ENCODE measurements at regions not wholly inside any gene's neighbourhood (a gene's known extent, or its start where the extent isn't known, plus 50 kb on each side); places are given as distances from the start of the nearest gene placed in this dataset.

DNA sequence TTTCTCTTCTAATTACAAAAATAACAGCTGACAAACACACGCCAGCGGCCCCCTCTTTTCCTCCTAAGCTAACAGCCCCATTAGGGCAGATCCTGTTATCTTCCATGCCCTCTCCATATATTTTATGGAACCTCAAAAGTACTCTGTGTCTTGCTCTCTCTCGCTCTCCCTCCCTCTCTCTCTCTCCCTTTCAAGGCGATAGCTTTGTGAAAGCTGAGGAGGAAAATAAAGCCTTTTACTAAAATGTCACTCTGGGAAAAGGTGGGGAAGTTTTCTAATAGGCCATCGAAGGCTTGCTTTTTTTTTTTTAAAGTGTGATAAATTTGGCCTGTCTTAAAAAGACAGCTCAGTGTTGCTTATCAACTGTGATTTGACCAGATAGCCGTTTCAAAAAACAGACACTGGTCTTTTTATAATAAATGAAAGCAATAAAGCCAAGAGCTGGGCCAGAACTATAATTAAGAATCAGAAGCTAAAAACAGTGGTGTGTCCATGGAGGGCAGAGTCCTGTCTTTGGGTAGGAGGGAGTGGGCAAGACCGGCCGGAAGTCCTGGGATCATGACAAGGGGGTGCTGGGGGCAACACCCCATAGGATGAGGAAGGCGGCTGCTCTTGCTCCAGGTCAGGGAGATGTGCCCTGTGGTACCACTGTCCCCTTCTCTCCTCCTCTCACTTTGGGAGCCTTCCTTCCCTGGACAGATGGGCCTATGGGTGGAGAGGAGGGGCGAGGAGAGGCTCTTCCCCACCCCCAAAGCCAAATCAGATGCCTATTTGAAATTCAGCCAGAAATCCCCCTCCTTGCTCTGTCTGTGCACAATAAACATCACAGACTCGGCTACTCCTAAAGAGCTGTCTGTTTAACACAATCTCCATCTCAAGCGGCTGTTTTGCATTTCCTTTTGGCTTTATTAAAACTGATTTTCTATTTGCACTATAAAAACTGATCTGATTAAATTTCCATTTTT is 267.2 kb downstream of the BUD13 start:
- in situ Hi-C loops (cut with HindIII; ENCODE audit: low pct_unique_long_range_greater_than_20kb, low sequenced_read_pairs): no loop called here
- peaks cover 18% of the 10 kb centered on the region; the same call in 1 of the 2 replicates for H3K27me3 ChIP-seq (ENCODE audit: control insufficient read depth, insufficient read depth, low read length)
- ChIA-PET POLR2A (no interaction called here), CTCF (no interaction called here)
- TF ChIP-seq, protein P1, sequence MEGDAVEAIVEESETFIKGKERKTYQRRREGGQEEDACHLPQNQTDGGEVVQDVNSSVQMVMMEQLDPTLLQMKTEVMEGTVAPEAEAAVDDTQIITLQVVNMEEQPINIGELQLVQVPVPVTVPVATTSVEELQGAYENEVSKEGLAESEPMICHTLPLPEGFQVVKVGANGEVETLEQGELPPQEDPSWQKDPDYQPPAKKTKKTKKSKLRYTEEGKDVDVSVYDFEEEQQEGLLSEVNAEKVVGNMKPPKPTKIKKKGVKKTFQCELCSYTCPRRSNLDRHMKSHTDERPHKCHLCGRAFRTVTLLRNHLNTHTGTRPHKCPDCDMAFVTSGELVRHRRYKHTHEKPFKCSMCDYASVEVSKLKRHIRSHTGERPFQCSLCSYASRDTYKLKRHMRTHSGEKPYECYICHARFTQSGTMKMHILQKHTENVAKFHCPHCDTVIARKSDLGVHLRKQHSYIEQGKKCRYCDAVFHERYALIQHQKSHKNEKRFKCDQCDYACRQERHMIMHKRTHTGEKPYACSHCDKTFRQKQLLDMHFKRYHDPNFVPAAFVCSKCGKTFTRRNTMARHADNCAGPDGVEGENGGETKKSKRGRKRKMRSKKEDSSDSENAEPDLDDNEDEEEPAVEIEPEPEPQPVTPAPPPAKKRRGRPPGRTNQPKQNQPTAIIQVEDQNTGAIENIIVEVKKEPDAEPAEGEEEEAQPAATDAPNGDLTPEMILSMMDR (IDR thresholded peaks at IDR 0.05): no peak
- TF ChIP-seq TCF7L2 (IDR thresholded peaks at IDR 0.05; ENCODE audit: low read depth, low read length) (no peak), SIN3A (IDR thresholded peaks at IDR 0.05; ENCODE audit: borderline replicate concordance, insufficient read depth, low read depth, low read length) (no peak), POLR2AphosphoS5 (IDR thresholded peaks at IDR 0.05; ENCODE audit: low read depth, low read length) (no peak)
- TF ChIP-seq, protein P2, sequence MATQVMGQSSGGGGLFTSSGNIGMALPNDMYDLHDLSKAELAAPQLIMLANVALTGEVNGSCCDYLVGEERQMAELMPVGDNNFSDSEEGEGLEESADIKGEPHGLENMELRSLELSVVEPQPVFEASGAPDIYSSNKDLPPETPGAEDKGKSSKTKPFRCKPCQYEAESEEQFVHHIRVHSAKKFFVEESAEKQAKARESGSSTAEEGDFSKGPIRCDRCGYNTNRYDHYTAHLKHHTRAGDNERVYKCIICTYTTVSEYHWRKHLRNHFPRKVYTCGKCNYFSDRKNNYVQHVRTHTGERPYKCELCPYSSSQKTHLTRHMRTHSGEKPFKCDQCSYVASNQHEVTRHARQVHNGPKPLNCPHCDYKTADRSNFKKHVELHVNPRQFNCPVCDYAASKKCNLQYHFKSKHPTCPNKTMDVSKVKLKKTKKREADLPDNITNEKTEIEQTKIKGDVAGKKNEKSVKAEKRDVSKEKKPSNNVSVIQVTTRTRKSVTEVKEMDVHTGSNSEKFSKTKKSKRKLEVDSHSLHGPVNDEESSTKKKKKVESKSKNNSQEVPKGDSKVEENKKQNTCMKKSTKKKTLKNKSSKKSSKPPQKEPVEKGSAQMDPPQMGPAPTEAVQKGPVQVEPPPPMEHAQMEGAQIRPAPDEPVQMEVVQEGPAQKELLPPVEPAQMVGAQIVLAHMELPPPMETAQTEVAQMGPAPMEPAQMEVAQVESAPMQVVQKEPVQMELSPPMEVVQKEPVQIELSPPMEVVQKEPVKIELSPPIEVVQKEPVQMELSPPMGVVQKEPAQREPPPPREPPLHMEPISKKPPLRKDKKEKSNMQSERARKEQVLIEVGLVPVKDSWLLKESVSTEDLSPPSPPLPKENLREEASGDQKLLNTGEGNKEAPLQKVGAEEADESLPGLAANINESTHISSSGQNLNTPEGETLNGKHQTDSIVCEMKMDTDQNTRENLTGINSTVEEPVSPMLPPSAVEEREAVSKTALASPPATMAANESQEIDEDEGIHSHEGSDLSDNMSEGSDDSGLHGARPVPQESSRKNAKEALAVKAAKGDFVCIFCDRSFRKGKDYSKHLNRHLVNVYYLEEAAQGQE (IDR thresholded peaks at IDR 0.05; ENCODE audit: insufficient read depth in 1 of 2, low read depth in 2 of 2, low read length in 1 of 2): no peak
- intact Hi-C loops (cut with micrococcal nuclease; ENCODE audit: unreplicated experiment): no loop called here
- no peaks in the 10 kb centered on the region for H3K4me1 ChIP-seq (ENCODE audit: control insufficient read depth, insufficient read depth, low read length)
- no peak overlapping the region for H3K27ac ChIP-seq (ENCODE audit: low read length)
- no peaks in the 10 kb centered on the region for H3K36me3 ChIP-seq (ENCODE audit: control insufficient read depth, insufficient read depth, low read length)
- no TSS peak for BruUV-seq (replicated peaks)
- H3K9me3 ChIP-seq (ENCODE audit: control insufficient read depth, insufficient read depth, low read depth, low read length): no peaks in the 10 kb centered on the region
- no peak overlapping the region for H3K4me3 ChIP-seq (ENCODE audit: low read depth in 2 of 2, low read length in 2 of 2)
- no peak for DNase-seq (ENCODE audit: low read depth, low spot score)
- no peak for ATAC-seq

DNA sequence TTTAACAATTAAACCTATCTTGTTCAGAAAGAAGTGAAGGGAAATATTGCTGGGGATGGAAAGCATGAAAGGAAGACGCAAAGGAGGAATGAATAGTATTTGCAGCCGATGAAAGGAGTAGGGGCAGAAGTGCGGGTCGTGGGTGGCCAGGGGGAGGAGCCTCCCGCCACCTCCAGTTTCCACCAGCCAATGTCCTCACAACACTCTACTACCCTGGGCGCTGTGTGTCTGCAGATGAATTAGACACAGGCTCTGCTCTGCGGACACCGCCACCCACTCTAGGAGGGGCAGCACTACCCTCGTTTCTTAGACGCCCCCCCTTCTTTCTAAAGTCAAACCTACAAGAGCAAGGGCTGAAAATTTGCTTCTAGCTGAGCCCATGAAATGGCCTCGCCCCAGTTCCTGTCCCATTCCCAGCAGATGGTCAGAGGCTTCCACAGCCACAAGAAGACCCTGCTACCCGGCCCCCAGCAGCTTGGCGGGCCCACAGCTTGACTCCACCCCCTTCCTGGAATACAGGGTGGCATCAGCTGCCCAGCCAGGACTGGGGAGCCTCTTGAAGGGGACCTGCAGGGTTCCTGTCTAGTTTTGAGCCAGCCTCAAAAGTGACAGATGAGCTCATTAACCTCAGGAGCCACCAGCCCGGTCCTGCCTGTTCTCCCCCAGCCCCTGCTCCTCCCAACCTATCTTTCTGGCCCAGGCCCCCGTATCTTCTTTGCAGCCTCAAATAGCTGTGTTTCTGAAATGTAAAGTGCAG is 268.1 kb downstream of the BUD13 start:
- Histone ChIP-seq H3K27ac (ENCODE audit: low read length) (no peak overlapping the region), H3K9me3 (ENCODE audit: control insufficient read depth, insufficient read depth, low read depth, low read length) (no peaks in the 10 kb centered on the region), H3K4me1 (ENCODE audit: control insufficient read depth, insufficient read depth, low read length) (no peaks in the 10 kb centered on the region), H3K4me3 (ENCODE audit: low read depth in 2 of 2, low read length in 2 of 2) (no peak overlapping the region), H3K27me3 (ENCODE audit: control insufficient read depth, insufficient read depth, low read length) (peaks cover 18% of the 10 kb centered on the region; the same call in 1 of the 2 replicates), H3K36me3 (ENCODE audit: control insufficient read depth, insufficient read depth, low read length) (no peaks in the 10 kb centered on the region)
- POLR2A ChIA-PET: no interaction called here
- CTCF ChIA-PET: interaction anchor here (0.9 kb wide), 1 partner anchor 9 kb away, joined by 3 read pairs; no protein-coding TSS in a partner anchor
- TF ChIP-seq, protein P2 (IDR thresholded peaks at IDR 0.05; ENCODE audit: insufficient read depth in 1 of 2, low read depth in 2 of 2, low read length in 1 of 2): no peak
- no peak for TF ChIP-seq TCF7L2 (IDR thresholded peaks at IDR 0.05; ENCODE audit: low read depth, low read length)
- in situ Hi-C loops (cut with HindIII; ENCODE audit: low pct_unique_long_range_greater_than_20kb, low sequenced_read_pairs) (no loop called here), intact Hi-C loops (cut with micrococcal nuclease; ENCODE audit: unreplicated experiment) (no loop called here)
- no peak for ATAC-seq
- no TSS peak for BruUV-seq (replicated peaks)
- DNase-seq (ENCODE audit: low read depth, low spot score): no peak
